ENCODE measurements at regions not wholly inside any gene's neighbourhood (a gene's known extent, or its start where the extent isn't known, plus 50 kb on each side); places are given as distances from the start of the nearest gene placed in this dataset.
"Not testable (repeated sequence)": the region's sequence is repeated elsewhere in the genome, so short reads cannot be mapped to it uniquely, and the experiment has no call there.

GRCh38 chr9:135385793-135386192 lies 93.8 kb upstream of the PPP1R26 start:
- in situ Hi-C loops (cut with HindIII; ENCODE audit: low pct_unique_long_range_greater_than_20kb, low sequenced_read_pairs) = no loop called here
- no peak for DNase-seq (ENCODE audit: low read depth)

- no peak for DNase-seq (ENCODE audit: low read depth)
- in situ Hi-C loops (cut with HindIII; ENCODE audit: low pct_unique_long_range_greater_than_20kb, low sequenced_read_pairs) = no loop called here
Measured at GRCh38 chr9:135387976-135388375, 91.6 kb upstream of the PPP1R26 start.

- in situ Hi-C loops (cut with HindIII; ENCODE audit: low pct_unique_long_range_greater_than_20kb, low sequenced_read_pairs) = no loop called here
- no peak for DNase-seq (ENCODE audit: low read depth)
Measured at GRCh38 chr9:135388530-135388929, 91.1 kb upstream of the PPP1R26 start.

GRCh38 chr9:135391759-135392158 lies 87.8 kb upstream of the PPP1R26 start:
- in situ Hi-C loops (cut with HindIII; ENCODE audit: low pct_unique_long_range_greater_than_20kb, low sequenced_read_pairs) = no loop called here
- no peak for DNase-seq (ENCODE audit: low read depth)

GRCh38 chr9:135392511-135392910 lies 87.1 kb upstream of the PPP1R26 start:
- in situ Hi-C loops (cut with HindIII; ENCODE audit: low pct_unique_long_range_greater_than_20kb, low sequenced_read_pairs) = no loop called here
- no peak for DNase-seq (ENCODE audit: low read depth)

GRCh38 chr9:135394131-135394530 lies 85.5 kb upstream of the PPP1R26 start:
- no peak for DNase-seq (ENCODE audit: low read depth)
- in situ Hi-C loops (cut with HindIII; ENCODE audit: low pct_unique_long_range_greater_than_20kb, low sequenced_read_pairs) = no loop called here

- in situ Hi-C loops (cut with HindIII; ENCODE audit: low pct_unique_long_range_greater_than_20kb, low sequenced_read_pairs) = no loop called here
- DNase-seq (ENCODE audit: low read depth) = no peak
Measured at GRCh38 chr9:135394699-135395645, 84.6 kb upstream of the PPP1R26 start.

- in situ Hi-C loops (cut with HindIII; ENCODE audit: low pct_unique_long_range_greater_than_20kb, low sequenced_read_pairs) = no loop called here
- DNase-seq (ENCODE audit: low read depth) = no peak
Measured at GRCh38 chr9:135397142-135397541, 82.4 kb upstream of the PPP1R26 start.

- no peak for DNase-seq (ENCODE audit: low read depth)
- in situ Hi-C loops (cut with HindIII; ENCODE audit: low pct_unique_long_range_greater_than_20kb, low sequenced_read_pairs) = no loop called here
Measured at GRCh38 chr9:135399000-135399649, 80.5 kb upstream of the PPP1R26 start.

GRCh38 chr9:135400496-135400895 lies 79.1 kb upstream of the PPP1R26 start:
- in situ Hi-C loops (cut with HindIII; ENCODE audit: low pct_unique_long_range_greater_than_20kb, low sequenced_read_pairs) = no loop called here
- DNase-seq (ENCODE audit: low read depth) = no peak

- in situ Hi-C loops (cut with HindIII; ENCODE audit: low pct_unique_long_range_greater_than_20kb, low sequenced_read_pairs) = no loop called here
Measured at GRCh38 chr9:135401218-135401617, 78.4 kb upstream of the PPP1R26 start.

GRCh38 chr9:135402048-135402738 lies 77.4 kb upstream of the PPP1R26 start:
- no peak for DNase-seq (ENCODE audit: low read depth)
- in situ Hi-C loops (cut with HindIII; ENCODE audit: low pct_unique_long_range_greater_than_20kb, low sequenced_read_pairs) = no loop called here

More at GRCh38 chr9:135401218-135401617, 78.4 kb upstream of the PPP1R26 start:
- DNase-seq (ENCODE audit: low read depth) = no peak

- no peak for DNase-seq (ENCODE audit: low read depth)
- in situ Hi-C loops (cut with HindIII; ENCODE audit: low pct_unique_long_range_greater_than_20kb, low sequenced_read_pairs) = no loop called here
Measured at GRCh38 chr9:135402739-135403695, 76.6 kb upstream of the PPP1R26 start.

GRCh38 chr9:135403733-135404450 lies 75.7 kb upstream of the PPP1R26 start:
- in situ Hi-C loops (cut with HindIII; ENCODE audit: low pct_unique_long_range_greater_than_20kb, low sequenced_read_pairs) = no loop called here
- no peak for DNase-seq (ENCODE audit: low read depth)

- in situ Hi-C loops (cut with HindIII; ENCODE audit: low pct_unique_long_range_greater_than_20kb, low sequenced_read_pairs) = no loop called here
- DNase-seq (ENCODE audit: low read depth) = no peak
Measured at GRCh38 chr9:135404451-135405144, 75.0 kb upstream of the PPP1R26 start.

- DNase-seq (ENCODE audit: low read depth); in situ Hi-C loops (cut with HindIII; ENCODE audit: low pct_unique_long_range_greater_than_20kb, low sequenced_read_pairs): not testable (repeated sequence)
Measured at GRCh38 chr9:135405145-135405464, 74.5 kb upstream of the PPP1R26 start.

All from Caki2 (cell line).